Activated naive CD8-positive, alpha-beta T cell treated with anti-CD3 and anti-CD28 coated beads, Interleukin-2, amount 10 ng/mL, durations not matched to agents 7 days and 5 days (primary cell): ENCODE measurements at regions not wholly inside any gene's neighbourhood (a gene's known extent, or its start where the extent isn't known, plus 50 kb on each side); places are given as distances from the start of the nearest gene placed in this dataset.
"Not testable (repeated sequence)": the region's sequence is repeated elsewhere in the genome, so short reads cannot be mapped to it uniquely, and the experiment has no call there.

ENCODE experiments used
- ATAC-seq: fragments of 150-1000 bp; cut with Tn5 transposase; one replicate; pipeline ENCODE4 v1.10.0; 2021; ENCODE audit warnings: low read depth, moderate library complexity
- POLR2A ChIA-PET: fragments of 350-600 bp; sonication (Branson Sonifier 250); formaldehyde crosslinking; loops from one replicate; lab custom pipeline; 2021; ENCODE audit warnings: antibody characterized with exemption; lab: Charles Lee
- DNase-seq: peaks from one replicate; pipeline ENCODE4 v3.0.0; 2021
- H3K27ac Mint-ChIP-seq: one replicate; pipeline ENCODE4 v1.8.0; 2022; ENCODE audit warnings: mild to moderate bottlenecking, mixed read lengths
- H3K27me3 Mint-ChIP-seq: one replicate; pipeline ENCODE4 v1.8.0; 2022; ENCODE audit warnings: mild to moderate bottlenecking, moderate library complexity, mixed read lengths
- H3K36me3 Mint-ChIP-seq: one replicate; pipeline ENCODE4 v1.8.0; 2021; ENCODE audit warnings: mild to moderate bottlenecking, mixed read lengths
- H3K4me1 Mint-ChIP-seq: one replicate; pipeline ENCODE4 v1.8.0; 2021; ENCODE audit warnings: mixed read lengths
- H3K4me3 Mint-ChIP-seq: one replicate; pipeline ENCODE4 v1.8.0; 2022; ENCODE audit warnings: mild to moderate bottlenecking, moderate library complexity, mixed read lengths
- H3K9me3 Mint-ChIP-seq: one replicate; pipeline ENCODE4 v1.8.0; 2021; ENCODE audit warnings: mixed read lengths

DNA sequence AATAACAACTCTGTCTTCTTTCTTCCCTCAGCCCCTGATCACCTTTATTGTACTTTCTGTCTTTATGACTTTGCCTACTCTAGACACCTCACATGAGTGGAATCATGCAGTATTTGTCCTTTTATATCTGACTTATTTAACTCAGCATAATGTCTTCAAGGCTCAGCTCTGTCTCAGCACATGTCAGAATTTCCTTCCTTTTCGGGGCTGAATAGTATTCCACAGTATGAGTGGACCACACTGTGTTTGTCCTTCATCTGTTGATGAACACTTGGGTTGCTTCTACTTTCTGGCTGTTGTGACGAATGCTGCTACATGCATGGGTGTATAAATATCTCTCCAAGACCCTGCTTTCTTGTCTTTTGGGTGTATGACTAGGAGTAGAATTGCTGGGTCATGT lies 117.6 kb downstream of the KIF26A start:
- peaks cover 25% of the 10 kb centered on the region for H3K27me3 Mint-ChIP-seq
- no peak overlapping the region for H3K4me3 Mint-ChIP-seq
- H3K9me3 Mint-ChIP-seq = no peaks in the 10 kb centered on the region
- H3K4me1 Mint-ChIP-seq = no peaks in the 10 kb centered on the region
- H3K27ac Mint-ChIP-seq = no peak overlapping the region
- POLR2A ChIA-PET = no interaction called here
- no peaks in the 10 kb centered on the region for H3K36me3 Mint-ChIP-seq
- ATAC-seq (no peak), DNase-seq (no peak)

DNA sequence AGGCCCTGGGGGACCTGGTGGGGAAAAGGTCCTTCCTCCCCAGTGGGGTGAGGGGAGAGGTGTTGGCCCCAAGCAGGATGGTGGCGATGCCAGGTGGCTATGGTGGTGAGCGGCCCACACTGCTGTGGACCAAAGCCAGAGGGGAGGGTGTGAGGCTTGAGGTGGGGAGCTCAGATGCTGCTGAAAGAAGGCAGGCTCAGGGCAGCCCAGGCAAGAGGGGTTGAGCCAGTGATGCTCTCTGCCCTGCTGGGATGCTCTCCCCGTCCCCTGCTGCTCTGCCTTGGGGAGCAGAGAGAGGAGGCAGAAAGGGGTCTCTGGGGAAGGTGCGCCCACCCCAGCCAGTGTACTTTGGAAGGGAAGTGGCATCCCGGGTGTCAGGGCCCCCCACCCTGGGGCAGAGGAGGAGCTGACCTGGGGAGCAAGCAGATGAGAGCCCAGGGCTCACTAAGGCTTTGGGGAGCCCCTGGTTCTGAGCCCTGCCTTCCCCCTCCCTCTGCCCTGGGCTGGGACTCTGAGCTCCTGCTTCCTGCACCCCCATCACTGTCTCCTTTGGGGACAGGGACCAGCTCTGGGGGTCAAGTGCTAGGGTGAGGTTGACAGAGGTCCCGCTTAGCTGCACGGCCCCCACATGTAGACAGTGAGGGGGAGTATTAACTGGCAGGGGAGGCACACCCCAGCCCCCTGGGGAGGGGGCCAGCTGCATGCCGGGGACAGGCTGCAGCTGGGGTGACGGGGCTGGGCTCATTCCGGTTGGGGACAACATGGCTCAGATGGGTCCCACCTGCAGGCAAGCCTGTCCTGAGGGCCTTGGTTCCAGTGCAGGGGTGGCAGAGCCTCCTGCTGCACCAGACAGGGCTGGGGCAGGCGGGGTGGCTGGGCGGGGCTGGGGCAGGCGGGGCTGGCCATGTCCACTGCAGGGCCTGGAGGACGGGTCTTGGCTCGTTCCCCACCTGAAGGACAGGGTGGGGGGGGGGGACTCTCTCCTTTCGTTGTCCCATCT lies 124.4 kb downstream of the KIF26A start:
- ATAC-seq (no peak), DNase-seq (peak; percentile 12)
- POLR2A ChIA-PET = no interaction called here
- H3K9me3 Mint-ChIP-seq = no peaks in the 10 kb centered on the region
- H3K4me3 Mint-ChIP-seq = no peak overlapping the region
- H3K36me3 Mint-ChIP-seq = no peaks in the 10 kb centered on the region
- H3K27me3 Mint-ChIP-seq = peaks cover 11% of the 10 kb centered on the region
- H3K4me1 Mint-ChIP-seq = no peaks in the 10 kb centered on the region
- H3K27ac Mint-ChIP-seq = no peak overlapping the region

DNA sequence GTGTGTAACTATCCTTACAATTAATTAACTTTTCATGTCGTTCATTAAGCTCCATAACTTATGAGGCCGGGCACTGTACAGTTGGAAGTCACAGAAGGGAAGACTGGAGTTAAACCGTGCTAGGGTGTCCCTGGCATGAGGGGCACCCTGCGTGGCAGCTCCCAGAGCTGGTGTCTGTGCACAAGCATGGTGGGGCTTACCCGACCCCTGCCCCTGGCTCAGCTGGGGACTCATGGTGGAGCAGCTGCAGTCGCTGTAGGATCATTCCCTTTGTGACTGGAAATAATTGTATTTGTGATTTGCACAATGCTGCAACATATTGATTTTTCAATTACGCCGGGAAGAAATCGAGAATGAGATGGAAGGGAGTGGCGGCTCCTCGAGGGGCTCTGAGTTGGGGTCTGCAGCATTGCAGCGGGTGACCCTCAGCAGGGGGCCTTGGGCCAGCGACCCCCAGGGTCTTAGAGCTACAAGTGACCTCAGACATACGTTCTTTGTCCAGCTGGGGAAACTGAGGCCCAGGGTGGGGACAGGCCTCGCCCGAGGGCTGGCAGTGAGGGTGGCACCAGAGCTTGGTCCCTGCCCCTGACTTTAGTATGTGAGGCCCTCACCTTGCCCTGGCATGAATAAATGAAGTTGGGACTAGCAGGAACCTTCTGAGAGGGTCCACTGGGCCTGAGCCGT lies 125.4 kb downstream of the KIF26A start:
- H3K36me3 Mint-ChIP-seq = no peaks in the 10 kb centered on the region
- peaks cover 3% of the 10 kb centered on the region for H3K4me1 Mint-ChIP-seq
- peaks cover 7% of the 10 kb centered on the region for H3K27me3 Mint-ChIP-seq
- DNase-seq = peak; percentile 15
- no peaks in the 10 kb centered on the region for H3K9me3 Mint-ChIP-seq
- no peak overlapping the region for H3K4me3 Mint-ChIP-seq
- POLR2A ChIA-PET = no interaction called here
- no peak overlapping the region for H3K27ac Mint-ChIP-seq
- no peak for ATAC-seq

GRCh38 chr14:104264495-104265265 lies 126.3 kb downstream of the KIF26A start:
- H3K4me1 Mint-ChIP-seq = peaks cover 3% of the 10 kb centered on the region
- H3K4me3 Mint-ChIP-seq = no peak overlapping the region
- DNase-seq (peak; percentile 23), ATAC-seq (no peak)
- POLR2A ChIA-PET = no interaction called here
- no peaks in the 10 kb centered on the region for H3K36me3 Mint-ChIP-seq
- H3K9me3 Mint-ChIP-seq = no peaks in the 10 kb centered on the region
- no peak overlapping the region for H3K27ac Mint-ChIP-seq
- H3K27me3 Mint-ChIP-seq = peaks cover 4% of the 10 kb centered on the region

DNA sequence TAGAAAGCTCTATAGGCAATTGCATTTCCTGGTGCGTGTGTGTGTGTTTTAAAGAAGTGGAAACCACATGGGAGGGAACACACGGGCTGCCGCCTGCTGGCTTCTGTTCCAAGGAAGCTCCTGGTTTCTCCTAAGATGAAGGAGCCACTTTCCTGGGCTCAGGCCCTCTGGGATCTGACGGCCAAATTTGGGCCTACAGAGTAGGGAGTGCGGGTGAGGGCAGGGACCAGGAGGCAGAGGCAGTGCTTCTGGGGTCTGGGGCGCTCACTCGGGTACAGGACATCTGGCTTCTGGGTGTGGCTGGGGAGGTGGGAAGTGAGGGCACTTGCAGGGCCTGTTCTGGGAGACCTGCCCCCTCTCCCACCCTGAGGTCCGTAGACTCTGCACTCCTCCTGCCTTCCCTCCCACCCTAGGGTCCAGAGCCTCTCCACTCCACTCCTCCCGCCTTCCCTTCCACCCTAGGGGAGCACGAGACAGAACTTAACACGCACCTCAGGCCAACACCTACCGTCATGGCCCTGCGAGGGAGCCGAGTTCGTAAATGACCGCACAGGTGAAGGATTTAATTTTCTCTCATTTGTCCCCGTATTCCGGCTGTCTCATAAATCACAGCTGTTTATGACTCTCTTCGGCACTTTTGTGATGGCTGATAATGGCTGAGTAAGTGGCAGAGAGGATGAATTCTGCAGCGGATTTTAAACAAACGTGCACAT lies 127.7 kb downstream of the KIF26A start:
- H3K36me3 Mint-ChIP-seq = no peaks in the 10 kb centered on the region
- H3K27me3 Mint-ChIP-seq = peaks cover 4% of the 10 kb centered on the region
- peaks cover 3% of the 10 kb centered on the region for H3K4me1 Mint-ChIP-seq
- H3K9me3 Mint-ChIP-seq = no peaks in the 10 kb centered on the region
- ATAC-seq (no peak), DNase-seq (peak; percentile 15)
- no peak overlapping the region for H3K27ac Mint-ChIP-seq
- no peak overlapping the region for H3K4me3 Mint-ChIP-seq
- POLR2A ChIA-PET = no interaction called here

GRCh38 chr14:104266631-104267575 lies 128.5 kb downstream of the KIF26A start:
- peaks cover 3% of the 10 kb centered on the region for H3K4me1 Mint-ChIP-seq
- peak; percentile 18 for DNase-seq
- no peak for ATAC-seq
- H3K27ac Mint-ChIP-seq = no peak overlapping the region
- H3K9me3 Mint-ChIP-seq = no peaks in the 10 kb centered on the region
- peaks cover 4% of the 10 kb centered on the region for H3K27me3 Mint-ChIP-seq
- H3K4me3 Mint-ChIP-seq = no peak overlapping the region
- H3K36me3 Mint-ChIP-seq = no peaks in the 10 kb centered on the region
- POLR2A ChIA-PET = no interaction called here

- H3K4me3 Mint-ChIP-seq = peak overlapping the region; percentile 25
These were observed 129.5 kb downstream of the KIF26A start for GRCh38 chr14:104267895-104268294.

DNA sequence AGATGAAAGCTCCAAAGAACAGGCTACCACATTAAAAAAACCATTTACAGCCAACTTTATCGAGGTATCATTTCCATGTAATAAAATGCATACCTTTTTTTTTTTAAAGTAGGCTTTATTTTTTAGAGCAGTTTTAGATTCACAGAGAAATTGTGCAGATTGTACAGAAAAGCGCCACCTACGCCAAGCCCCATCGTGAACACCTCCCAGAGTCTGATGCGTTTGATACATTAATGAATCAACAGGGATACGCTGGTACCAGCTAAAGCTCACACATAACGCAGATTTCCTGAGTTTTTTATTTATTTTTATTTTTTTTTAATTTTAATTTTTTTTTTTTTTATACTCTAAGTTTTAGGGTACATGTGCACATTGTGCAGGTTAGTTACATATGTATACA lies 129.9 kb downstream of the KIF26A start:
- Mint-ChIP-seq H3K27me3 (peaks cover 4% of the 10 kb centered on the region), H3K9me3 (no peaks in the 10 kb centered on the region), H3K36me3 (no peaks in the 10 kb centered on the region), H3K4me3 (peak overlapping the region; percentile 25), H3K4me1 (peaks cover 3% of the 10 kb centered on the region), H3K27ac (peak overlapping the region; percentile 58)
- DNase-seq (no peak), ATAC-seq (no peak)
- POLR2A ChIA-PET = no interaction called here

More at GRCh38 chr14:104267895-104268294, 129.5 kb downstream of the KIF26A start:
- ATAC-seq (no peak), DNase-seq (peak; percentile 28)
- no peaks in the 10 kb centered on the region for H3K9me3 Mint-ChIP-seq
- no peaks in the 10 kb centered on the region for H3K36me3 Mint-ChIP-seq
- H3K27ac Mint-ChIP-seq = peak overlapping the region; percentile 58
- H3K27me3 Mint-ChIP-seq = peaks cover 4% of the 10 kb centered on the region
- POLR2A ChIA-PET = no interaction called here
- peaks cover 3% of the 10 kb centered on the region for H3K4me1 Mint-ChIP-seq

DNA sequence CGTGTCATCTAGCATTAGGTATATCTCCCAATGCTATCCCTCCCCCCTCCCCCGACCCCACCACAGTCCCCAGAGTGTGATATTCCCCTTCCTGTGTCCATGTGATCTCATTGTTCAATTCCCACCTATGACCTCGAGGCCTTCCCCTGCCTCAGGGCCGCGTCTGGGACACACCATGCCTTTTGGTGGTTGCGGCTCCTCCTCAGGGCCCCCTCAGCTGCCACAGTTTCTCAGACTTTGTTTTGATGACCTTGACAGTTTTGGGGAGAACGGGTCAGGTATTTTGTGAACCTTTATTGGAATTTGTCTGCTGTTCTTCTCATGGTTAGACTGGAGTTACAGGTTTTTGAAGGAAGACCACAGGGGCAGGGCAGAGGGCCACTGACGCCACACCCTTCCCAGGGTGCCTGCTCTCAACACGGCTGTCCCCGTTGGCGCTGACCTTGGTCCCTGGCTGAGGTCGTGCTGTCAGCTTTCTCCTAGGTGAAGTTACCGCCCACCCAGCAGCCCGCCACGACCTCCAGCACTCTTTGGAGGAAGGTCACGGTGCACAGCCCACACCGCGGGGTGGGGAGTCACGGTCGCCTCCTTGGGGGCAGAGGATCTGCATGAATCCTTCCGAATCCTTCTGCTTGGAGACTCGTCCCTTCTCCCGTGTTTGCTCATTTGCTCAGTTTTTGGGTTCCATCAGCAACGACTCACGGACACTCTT lies 130.5 kb downstream of the KIF26A start:
- POLR2A ChIA-PET = no interaction called here
- Mint-ChIP-seq H3K27me3 (peaks cover 4% of the 10 kb centered on the region), H3K27ac (no peak overlapping the region), H3K36me3 (no peaks in the 10 kb centered on the region), H3K4me1 (peaks cover 3% of the 10 kb centered on the region), H3K9me3 (no peaks in the 10 kb centered on the region), H3K4me3 (no peak overlapping the region)
- no peak for ATAC-seq
- DNase-seq = peak; percentile 4

- POLR2A ChIA-PET, H3K4me3 Mint-ChIP-seq, ATAC-seq, H3K36me3 Mint-ChIP-seq, H3K27ac Mint-ChIP-seq, H3K4me1 Mint-ChIP-seq, H3K9me3 Mint-ChIP-seq, H3K27me3 Mint-ChIP-seq: not testable (repeated sequence)
- DNase-seq = peak; percentile 6
These were observed 131.3 kb downstream of the KIF26A start for GRCh38 chr14:104269511-104270241.

DNA sequence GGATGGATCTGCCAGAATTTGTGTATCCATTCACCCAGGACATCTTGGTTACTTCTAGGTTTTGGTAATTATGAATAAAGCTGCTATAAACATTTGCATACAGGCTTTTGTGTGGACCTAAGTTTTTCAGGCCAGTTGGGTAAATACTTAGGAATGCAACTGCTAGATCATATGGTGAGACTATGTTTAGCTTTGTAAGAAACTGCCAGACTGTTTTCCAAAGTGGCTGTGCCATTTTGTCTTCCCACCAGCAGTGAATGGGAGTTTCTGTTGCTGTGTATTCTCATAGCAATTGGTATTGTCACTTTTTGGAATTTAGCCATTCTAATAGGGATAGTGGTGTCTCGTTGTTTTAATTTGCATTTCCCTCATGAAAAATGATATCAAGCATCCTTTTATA lies 133.0 kb downstream of the KIF26A start:
- Mint-ChIP-seq H3K4me1 (peaks cover 3% of the 10 kb centered on the region), H3K27me3 (peaks cover 7% of the 10 kb centered on the region), H3K4me3 (no peak overlapping the region), H3K36me3 (no peaks in the 10 kb centered on the region), H3K27ac (no peak overlapping the region), H3K9me3 (no peaks in the 10 kb centered on the region)
- no peak for DNase-seq
- POLR2A ChIA-PET = no interaction called here
- no peak for ATAC-seq
